MM.1S (cell line): ENCODE measurements at regions not wholly inside any gene's neighbourhood (a gene's known extent, or its start where the extent isn't known, plus 50 kb on each side); places are given as distances from the start of the nearest gene placed in this dataset.

Source experiments
- CTCF ChIP-seq: fragments of 300-600 bp; sonication (generic); IDR thresholded peaks from 2 replicates; pipeline ENCODE4 v1.5.1; 2016; ENCODE audit warnings: antibody characterized with exemption, low read length, mixed read lengths
- EZH2phosphoT487 ChIP-seq: fragments of 300-600 bp; sonication (generic); IDR thresholded peaks from 2 replicates; pipeline ENCODE4 v1.6.1; 2018; ENCODE audit warnings: antibody characterized with exemption, low read length

- TF ChIP-seq EZH2phosphoT487 (no peak), CTCF (no peak)
Measured at GRCh38 chr2:12607971-12608370, 108.8 kb upstream of the TRIB2 start.
